WERI-Rb-1 (cell line): ENCODE measurements at regions not wholly inside any gene's neighbourhood (a gene's known extent, or its start where the extent isn't known, plus 50 kb on each side); places are given as distances from the start of the nearest gene placed in this dataset.

ENCODE experiments used
- DNase-seq: peaks from one replicate; pipeline ENCODE4 v3.0.0-alpha.2; 2020
- H3K27ac ChIP-seq: fragments of 250-450 bp; sonication (Bioruptor Pico); 2 replicates; pipeline ENCODE4 v1.5.1; 2020; ENCODE audit warnings: mild to moderate bottlenecking, moderate library complexity
- H3K27me3 ChIP-seq: fragments of 250-450 bp; sonication (Bioruptor Pico); 2 replicates; pipeline ENCODE4 v1.5.1; 2021; ENCODE audit warnings: mild to moderate bottlenecking, low read depth, moderate library complexity; ENCODE audit not compliant: insufficient read depth, severe bottlenecking
- H3K36me3 ChIP-seq: fragments of 250-450 bp; sonication (Bioruptor Pico); 2 replicates; pipeline ENCODE4 v1.5.1; 2020; ENCODE audit warnings: mild to moderate bottlenecking, moderate library complexity
- H3K4me3 ChIP-seq: 2 replicates; pipeline ENCODE4 v1.5.1; 2011; ENCODE audit warnings: low read depth, mild to moderate bottlenecking, control low read depth, low read length
- H3K9me3 ChIP-seq: fragments of 250-450 bp; sonication (Bioruptor Pico); 2 replicates; pipeline ENCODE4 v1.5.1; 2021; ENCODE audit warnings: mild to moderate bottlenecking, moderate library complexity; ENCODE audit not compliant: severe bottlenecking
- CTCF ChIP-seq: IDR thresholded peaks from 2 replicates; pipeline ENCODE4 v1.5.1; 2011; ENCODE audit warnings: low read depth, mild to moderate bottlenecking, control low read depth, inconsistent platforms, low read length

- no peak for DNase-seq
- no peaks in the 10 kb centered on the region for H3K9me3 ChIP-seq
- no peak for TF ChIP-seq CTCF
- H3K27ac ChIP-seq: no peak overlapping the region
- no peaks in the 10 kb centered on the region for H3K36me3 ChIP-seq
- H3K4me3 ChIP-seq: no peak overlapping the region
- no peaks in the 10 kb centered on the region for H3K27me3 ChIP-seq
Observed at GRCh38 chr4:25487155-25487554, 110.1 kb downstream of the ANAPC4 start.

- no peak overlapping the region for H3K27ac ChIP-seq
- H3K27me3 ChIP-seq: no peaks in the 10 kb centered on the region
- DNase-seq: peak; percentile 8
- no peak overlapping the region for H3K4me3 ChIP-seq
- H3K9me3 ChIP-seq: no peaks in the 10 kb centered on the region
- no peak for TF ChIP-seq CTCF
- H3K36me3 ChIP-seq: no peaks in the 10 kb centered on the region
Observed at GRCh38 chr4:25489253-25489797, 112.3 kb downstream of the ANAPC4 start.

GRCh38 chr4:25493466-25493865 lies 116.4 kb downstream of the ANAPC4 start:
- TF ChIP-seq CTCF: no peak
- Histone ChIP-seq H3K36me3 (no peaks in the 10 kb centered on the region), H3K27me3 (no peaks in the 10 kb centered on the region), H3K9me3 (no peaks in the 10 kb centered on the region), H3K27ac (no peak overlapping the region), H3K4me3 (no peak overlapping the region)
- no peak for DNase-seq

GRCh38 chr4:25494166-25494565 lies 117.1 kb downstream of the ANAPC4 start:
- DNase-seq: no peak
- H3K27ac ChIP-seq: no peak overlapping the region
- H3K36me3 ChIP-seq: no peaks in the 10 kb centered on the region
- no peak for TF ChIP-seq CTCF
- H3K9me3 ChIP-seq: no peaks in the 10 kb centered on the region
- H3K27me3 ChIP-seq: no peaks in the 10 kb centered on the region
- no peak overlapping the region for H3K4me3 ChIP-seq

GRCh38 chr4:25500626-25501316 lies 123.7 kb downstream of the ANAPC4 start:
- peak; percentile 92 for DNase-seq
- Histone ChIP-seq H3K27ac (no peak overlapping the region), H3K36me3 (no peaks in the 10 kb centered on the region), H3K9me3 (no peaks in the 10 kb centered on the region), H3K27me3 (no peaks in the 10 kb centered on the region), H3K4me3 (no peak overlapping the region)
- no peak for TF ChIP-seq CTCF

- DNase-seq: no peak
- no peaks in the 10 kb centered on the region for H3K9me3 ChIP-seq
- no peak overlapping the region for H3K27ac ChIP-seq
- no peaks in the 10 kb centered on the region for H3K36me3 ChIP-seq
- no peaks in the 10 kb centered on the region for H3K27me3 ChIP-seq
- no peak for TF ChIP-seq CTCF
- H3K4me3 ChIP-seq: no peak overlapping the region
Observed at GRCh38 chr4:25502115-25502514, 125.1 kb downstream of the ANAPC4 start.
